Mesenchymal stem cell (in vitro differentiated cells and primary cell): ENCODE measurements at regions not wholly inside any gene's neighbourhood (a gene's known extent, or its start where the extent isn't known, plus 50 kb on each side); places are given as distances from the start of the nearest gene placed in this dataset.
"Not testable (repeated sequence)": the region's sequence is repeated elsewhere in the genome, so short reads cannot be mapped to it uniquely, and the experiment has no call there.

Experiments used
- DNase-seq: peaks from one replicate; pipeline ENCODE4 v3.0.0-alpha.2; 2013
- H2AFZ ChIP-seq: one replicate; pipeline ENCODE4 v1.6.1; 2013; ENCODE audit warnings: low read depth, mild to moderate bottlenecking, control low read depth, inconsistent platforms, low read length, moderate library complexity
- H2AK5ac ChIP-seq: 2 replicates; pipeline ENCODE4 v1.6.1; 2013; ENCODE audit warnings: low read length, moderate library complexity, mild to moderate bottlenecking, inconsistent platforms; ENCODE audit not compliant: severe bottlenecking
- H2BK120ac ChIP-seq: one replicate; pipeline ENCODE4 v1.6.1; 2013; ENCODE audit warnings: low read depth, mild to moderate bottlenecking, inconsistent platforms, low read length, moderate library complexity
- H2BK12ac ChIP-seq, 2 experiments: one replicate each; pipeline ENCODE4 v1.6.1; 2013; ENCODE audit warnings: inconsistent platforms in 2 of 2, low read length in 2 of 2, mild to moderate bottlenecking in 2 of 2, moderate library complexity in 2 of 2, control low read depth in 1 of 2
- H2BK15ac ChIP-seq: one replicate; pipeline ENCODE4 v1.6.1; 2013; ENCODE audit warnings: mild to moderate bottlenecking, low read depth, inconsistent platforms; ENCODE audit not compliant: poor library complexity, severe bottlenecking
- H2BK5ac ChIP-seq: 2 replicates; pipeline ENCODE4 v1.6.1; 2013; ENCODE audit warnings: low read depth, mild to moderate bottlenecking, low read length, control low read depth, inconsistent platforms; ENCODE audit not compliant: poor library complexity, severe bottlenecking
- H3K14ac ChIP-seq, 2 experiments: one replicate each; pipeline ENCODE4 v1.6.1; 2013; ENCODE audit warnings: inconsistent platforms in 2 of 2, low read length in 2 of 2, control low read depth in 1 of 2, mild to moderate bottlenecking in 1 of 2, moderate library complexity in 1 of 2
- H3K18ac ChIP-seq, 2 experiments: one replicate each; pipeline ENCODE4 v1.6.1; 2013; ENCODE audit warnings: inconsistent platforms in 2 of 2, low read length in 2 of 2, control low read depth in 1 of 2, low read depth in 1 of 2, mild to moderate bottlenecking in 1 of 2
- H3K23ac ChIP-seq, 2 experiments: one replicate each; pipeline ENCODE4 v1.6.1; 2013; ENCODE audit warnings: inconsistent platforms in 2 of 2, low read length in 2 of 2, mild to moderate bottlenecking in 2 of 2, moderate library complexity in 2 of 2, control low read depth in 1 of 2
- H3K27ac ChIP-seq: 2 replicates; pipeline ENCODE4 v1.5.1; 2013; ENCODE audit warnings: mild to moderate bottlenecking, moderate library complexity, low read length, control low read depth, inconsistent platforms; ENCODE audit not compliant: poor library complexity, severe bottlenecking
- H3K27me3 ChIP-seq, 2 experiments: 2 replicates each; pipeline versions ENCODE4 v1.6.1 to v1.7.0; 2013; ENCODE audit warnings: low read length in 2 of 2, mild to moderate bottlenecking in 2 of 2, moderate library complexity in 2 of 2, control low read depth in 1 of 2, inconsistent platforms in 1 of 2; ENCODE audit not compliant: control insufficient read depth in 1 of 2, insufficient read depth in 1 of 2
- H3K36me3 ChIP-seq, 2 experiments: 2 replicates each; pipeline versions ENCODE4 v1.6.1 to v1.7.0; 2013; ENCODE audit warnings: low read length in 2 of 2, control low read depth in 1 of 2, inconsistent platforms in 1 of 2, low read depth in 1 of 2, mild to moderate bottlenecking in 1 of 2; ENCODE audit not compliant: insufficient read depth in 2 of 2, control insufficient read depth in 1 of 2
- H3K4ac ChIP-seq, 2 experiments: one replicate each; pipeline ENCODE4 v1.6.1; 2013; ENCODE audit warnings: inconsistent platforms in 2 of 2, low read length in 2 of 2, mild to moderate bottlenecking in 2 of 2, moderate library complexity in 2 of 2, control low read depth in 1 of 2, low read depth in 1 of 2
- H3K4me1 ChIP-seq: 2 replicates; pipeline ENCODE4 v1.6.1; 2013; ENCODE audit warnings: low read depth, low read length, control low read depth; ENCODE audit not compliant: control insufficient read depth, insufficient read depth
- H3K4me2 ChIP-seq: 2 replicates; pipeline ENCODE4 v1.6.1; 2013; ENCODE audit warnings: low read length, mild to moderate bottlenecking, inconsistent platforms; ENCODE audit not compliant: poor library complexity, severe bottlenecking
- H3K4me3 ChIP-seq, 2 experiments: 2 replicates each; pipeline versions ENCODE4 v1.5.1 to v1.7.0; 2013; ENCODE audit warnings: low read length in 2 of 2, mild to moderate bottlenecking in 2 of 2, control low read depth in 1 of 2, low read depth in 1 of 2; ENCODE audit not compliant: insufficient read depth in 1 of 2
- H3K79me1 ChIP-seq: replicated peaks from 2 replicates; pipeline ENCODE4 v1.6.1; 2013; ENCODE audit warnings: mild to moderate bottlenecking, control low read depth, low read length, inconsistent platforms; ENCODE audit not compliant: poor library complexity, severe bottlenecking
- H3K9ac ChIP-seq: 2 replicates; pipeline ENCODE4 v1.7.0; 2013; ENCODE audit warnings: mild to moderate bottlenecking, low read length, moderate library complexity
- H3K9me3 ChIP-seq: 2 replicates; pipeline ENCODE4 v1.7.0; 2013; ENCODE audit warnings: mild to moderate bottlenecking, low read length; ENCODE audit not compliant: control insufficient read depth
- H4K8ac ChIP-seq: one replicate; pipeline ENCODE4 v1.6.1; 2013; ENCODE audit warnings: inconsistent platforms, mild to moderate bottlenecking, low read length, moderate library complexity
- H4K91ac ChIP-seq: one replicate; pipeline ENCODE4 v1.6.1; 2013; ENCODE audit warnings: mild to moderate bottlenecking, low read length, inconsistent platforms
- WGBS: methylation state at CpG from one replicate; pipeline ENCODE4 v1.1.7; 2013; ENCODE audit warnings: mixed read lengths; 5-methylcytosine and 5-hydroxymethylcytosine counted together

GRCh38 chr5:62224987-62225601 lies 80.9 kb upstream of the KIF2A start:
- no CpG with 5 or more reads among the region's 7 CpGs for WGBS
- not testable (repeated sequence) for H2AFZ ChIP-seq, H4K91ac ChIP-seq, H4K8ac ChIP-seq, H2BK15ac ChIP-seq, H3K4me2 ChIP-seq, H3K4ac ChIP-seq, H3K9ac ChIP-seq, H3K27ac ChIP-seq, H3K79me1 ChIP-seq, H3K4me1 ChIP-seq, H3K36me3 ChIP-seq, H3K18ac ChIP-seq, H3K4me3 ChIP-seq, H3K23ac ChIP-seq, H2AK5ac ChIP-seq, H3K14ac ChIP-seq, H2BK120ac ChIP-seq, H3K9me3 ChIP-seq, H2BK5ac ChIP-seq, H3K27me3 ChIP-seq, DNase-seq, H2BK12ac ChIP-seq

- not testable (repeated sequence) for H2BK15ac ChIP-seq, H2BK5ac ChIP-seq, H4K91ac ChIP-seq, H3K4me3 ChIP-seq, H3K9ac ChIP-seq, H3K27me3 ChIP-seq, H3K23ac ChIP-seq, H2BK12ac ChIP-seq, H3K9me3 ChIP-seq, H3K4me1 ChIP-seq, H3K27ac ChIP-seq, H3K79me1 ChIP-seq, H2AK5ac ChIP-seq, H3K36me3 ChIP-seq, H3K18ac ChIP-seq, H2AFZ ChIP-seq, H3K4ac ChIP-seq, H2BK120ac ChIP-seq, H4K8ac ChIP-seq, H3K14ac ChIP-seq, DNase-seq, H3K4me2 ChIP-seq
- 76% methylated on average over 1 of the region's 3 CpGs for WGBS
Observed at GRCh38 chr5:62230876-62231388, 75.1 kb upstream of the KIF2A start.

GRCh38 chr5:62231576-62231975 lies 74.4 kb upstream of the KIF2A start:
- Histone ChIP-seq H2BK12ac (no peak overlapping the region), H3K36me3 (no peaks in the 10 kb centered on the region), H4K8ac (no peak overlapping the region), H3K14ac (no peak overlapping the region), H2BK120ac (no peak overlapping the region), H3K23ac (no peak overlapping the region), H3K27me3 (no peaks in the 10 kb centered on the region), H3K27ac (no peak overlapping the region), H3K4me3 (no peak overlapping the region), H3K4me1 (no peaks in the 10 kb centered on the region), H3K9me3 (no peaks in the 10 kb centered on the region), H3K4ac (no peak overlapping the region), H4K91ac (no peak overlapping the region), H3K9ac (no peak overlapping the region), H2AK5ac (no peak overlapping the region), H3K4me2 (no peak overlapping the region), H2BK5ac (no peak overlapping the region), H2AFZ (no peak overlapping the region), H2BK15ac (no peak overlapping the region), H3K18ac (no peak overlapping the region), H3K79me1 (no peaks in the 10 kb centered on the region)
- WGBS: 92% methylated on average over 8 of the region's 9 CpGs
- no peak for DNase-seq

GRCh38 chr5:62232218-62232617 lies 73.8 kb upstream of the KIF2A start:
- H2BK12ac ChIP-seq, H3K18ac ChIP-seq, H2BK5ac ChIP-seq, H3K4me3 ChIP-seq, H3K79me1 ChIP-seq, DNase-seq, H3K9ac ChIP-seq, H2BK15ac ChIP-seq, H3K27ac ChIP-seq, H2BK120ac ChIP-seq, H3K9me3 ChIP-seq, H3K4me1 ChIP-seq, H3K27me3 ChIP-seq, H2AFZ ChIP-seq, H4K8ac ChIP-seq, H3K14ac ChIP-seq, H4K91ac ChIP-seq, H3K23ac ChIP-seq, H2AK5ac ChIP-seq, H3K4ac ChIP-seq, H3K36me3 ChIP-seq, H3K4me2 ChIP-seq: not testable (repeated sequence)
- WGBS: no CpG with 5 or more reads among the region's 1 CpG
